DND-41 (cell line): ENCODE measurements at regions not wholly inside any gene's neighbourhood (a gene's known extent, or its start where the extent isn't known, plus 50 kb on each side); places are given as distances from the start of the nearest gene placed in this dataset.

Experiments used
- EZH2 ChIP-seq: IDR thresholded peaks from 3 replicates; pipeline ENCODE4 v1.6.1; 2012; ENCODE audit warnings: borderline replicate concordance, low read depth, mild to moderate bottlenecking, moderate library complexity, low read length, inconsistent platforms; ENCODE audit not compliant: severe bottlenecking
- TF ChIP-seq, protein P1 (sequence below): IDR thresholded peaks from 2 replicates; pipeline ENCODE4 v1.5.1; 2012; ENCODE audit warnings: borderline replicate concordance, low read length, moderate library complexity, mild to moderate bottlenecking; ENCODE audit not compliant: poor library complexity, severe bottlenecking; ENCODE audit errors: extremely low read depth

GRCh38 chr12:24608637-24609285, 340.1 kb downstream of the BCAT1 start:
- TF ChIP-seq, protein P1, sequence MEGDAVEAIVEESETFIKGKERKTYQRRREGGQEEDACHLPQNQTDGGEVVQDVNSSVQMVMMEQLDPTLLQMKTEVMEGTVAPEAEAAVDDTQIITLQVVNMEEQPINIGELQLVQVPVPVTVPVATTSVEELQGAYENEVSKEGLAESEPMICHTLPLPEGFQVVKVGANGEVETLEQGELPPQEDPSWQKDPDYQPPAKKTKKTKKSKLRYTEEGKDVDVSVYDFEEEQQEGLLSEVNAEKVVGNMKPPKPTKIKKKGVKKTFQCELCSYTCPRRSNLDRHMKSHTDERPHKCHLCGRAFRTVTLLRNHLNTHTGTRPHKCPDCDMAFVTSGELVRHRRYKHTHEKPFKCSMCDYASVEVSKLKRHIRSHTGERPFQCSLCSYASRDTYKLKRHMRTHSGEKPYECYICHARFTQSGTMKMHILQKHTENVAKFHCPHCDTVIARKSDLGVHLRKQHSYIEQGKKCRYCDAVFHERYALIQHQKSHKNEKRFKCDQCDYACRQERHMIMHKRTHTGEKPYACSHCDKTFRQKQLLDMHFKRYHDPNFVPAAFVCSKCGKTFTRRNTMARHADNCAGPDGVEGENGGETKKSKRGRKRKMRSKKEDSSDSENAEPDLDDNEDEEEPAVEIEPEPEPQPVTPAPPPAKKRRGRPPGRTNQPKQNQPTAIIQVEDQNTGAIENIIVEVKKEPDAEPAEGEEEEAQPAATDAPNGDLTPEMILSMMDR = no peak
- TF ChIP-seq EZH2 = no peak
